Aorta (tissue), 5 donors: ENCODE measurements at regions not wholly inside any gene's neighbourhood (a gene's known extent, or its start where the extent isn't known, plus 50 kb on each side); places are given as distances from the start of the nearest gene placed in this dataset.

Source experiments
- ATAC-seq: fragments of 200-7000 bp; cut with Tn5 transposase; one replicate; pipeline ENCODE4 v1.9.1; 2022; ENCODE audit warnings: moderate library complexity; ENCODE audit not compliant: low FRiP score
- DNase-seq, 2 donors: peaks; one replicate each; pipeline ENCODE4 v3.0.0-alpha.2; 2020
- H3K27ac ChIP-seq, 2 donors: one replicate each; pipeline ENCODE4 v1.5.1; 2013; ENCODE audit warnings: low read length in 2 of 2, mild to moderate bottlenecking in 2 of 2, moderate library complexity in 2 of 2, control low read depth in 1 of 2, inconsistent platforms in 1 of 2, low read depth in 1 of 2
- H3K27me3 ChIP-seq, 2 donors: one replicate each; pipeline ENCODE4 v1.6.1; 2013; ENCODE audit warnings: control low read depth in 1 of 2, low read length in 1 of 2, mild to moderate bottlenecking in 1 of 2, moderate library complexity in 1 of 2; ENCODE audit not compliant: insufficient read depth in 2 of 2, control insufficient read depth in 1 of 2
- H3K36me3 ChIP-seq, 2 donors: one replicate each; pipeline ENCODE4 v1.6.1; 2013; ENCODE audit warnings: control low read depth in 1 of 2, low read length in 1 of 2, mild to moderate bottlenecking in 1 of 2; ENCODE audit not compliant: insufficient read depth in 2 of 2, control insufficient read depth in 1 of 2
- H3K4me1 ChIP-seq, 2 donors: one replicate each; pipeline ENCODE4 v1.6.1; 2013; ENCODE audit warnings: low read length in 2 of 2, control low read depth in 1 of 2, mild to moderate bottlenecking in 1 of 2, moderate library complexity in 1 of 2; ENCODE audit not compliant: insufficient read depth in 2 of 2, control insufficient read depth in 1 of 2
- H3K4me3 ChIP-seq, 2 donors: one replicate each; pipeline ENCODE4 v1.5.1; 2013; ENCODE audit warnings: low read length in 2 of 2, control low read depth in 1 of 2, mild to moderate bottlenecking in 1 of 2
- H3K9me3 ChIP-seq: one replicate; pipeline ENCODE4 v1.6.1; 2013; ENCODE audit warnings: mild to moderate bottlenecking, low read length; ENCODE audit not compliant: control insufficient read depth
- WGBS, 2 donors: extraction: QIAGEN DNeasy Blood & Tissue Kit; methylation state at CpG; one replicate each; pipeline ENCODE4 v1.1.7; 2013; 5-methylcytosine and 5-hydroxymethylcytosine counted together
- intact Hi-C, 2 donors: fragments of 100-400 bp; cut with DNase I; formaldehyde crosslinking; loops; one replicate each; pipeline versions ENCODE4 v1.14.2 to v1.15.0; 2022
- donor health status: healthy with polysubstance abuse.
- donor health status: Bipolar disorder and iron deficiency.
- donor health status: DM: no; HTN: no; CAD: no.
- donor health status: DM: no; HTN: no; CAD: no.
- donor health status: DM: yes; HTN: yes; CAD: no.

- no peaks in the 10 kb centered on the region for H3K27me3 ChIP-seq
- no peak for ATAC-seq
- H3K27ac ChIP-seq = no peak overlapping the region
- H3K4me1 ChIP-seq = no peaks in the 10 kb centered on the region
- DNase-seq = no peak
- H3K4me3 ChIP-seq = no peak overlapping the region
- intact Hi-C loops = no loop called here
- no peaks in the 10 kb centered on the region for H3K9me3 ChIP-seq
- WGBS, 2 donors = 92 to 96% methylated on average over 9 of the region's 9 CpGs
- no peaks in the 10 kb centered on the region for H3K36me3 ChIP-seq
Measured at GRCh38 chr2:128779301-128780095, 460.8 kb upstream of the HS6ST1 start.

GRCh38 chr2:128780434-128781080, 461.9 kb upstream of the HS6ST1 start:
- no peak overlapping the region for H3K27ac ChIP-seq
- no peaks in the 10 kb centered on the region for H3K4me1 ChIP-seq
- WGBS, 2 donors = 91 to 95% methylated on average over 5 of the region's 5 CpGs
- H3K36me3 ChIP-seq = no peaks in the 10 kb centered on the region
- H3K4me3 ChIP-seq = no peak overlapping the region
- no peaks in the 10 kb centered on the region for H3K9me3 ChIP-seq
- DNase-seq (no peak), ATAC-seq (no peak)
- intact Hi-C loops = no loop called here
- H3K27me3 ChIP-seq = no peaks in the 10 kb centered on the region

- DNase-seq = no peak
- intact Hi-C loops = no loop called here
- 87 to 93% methylated on average over 3 of the region's 3 CpGs for WGBS, 2 donors
- H3K36me3 ChIP-seq = no peaks in the 10 kb centered on the region
- H3K4me3 ChIP-seq = no peak overlapping the region
- no peaks in the 10 kb centered on the region for H3K4me1 ChIP-seq
- ATAC-seq = no peak
- no peak overlapping the region for H3K27ac ChIP-seq
- no peaks in the 10 kb centered on the region for H3K9me3 ChIP-seq
- H3K27me3 ChIP-seq = no peaks in the 10 kb centered on the region
Measured at GRCh38 chr2:128781166-128781565, 462.5 kb upstream of the HS6ST1 start.

- no peak overlapping the region for H3K27ac ChIP-seq
- DNase-seq (no peak), ATAC-seq (no peak)
- 88 to 91% methylated on average over 18 of the region's 18 CpGs for WGBS, 2 donors
- H3K4me1 ChIP-seq = no peaks in the 10 kb centered on the region
- no peaks in the 10 kb centered on the region for H3K36me3 ChIP-seq
- H3K9me3 ChIP-seq = no peaks in the 10 kb centered on the region
- no peaks in the 10 kb centered on the region for H3K27me3 ChIP-seq
- no peak overlapping the region for H3K4me3 ChIP-seq
- intact Hi-C loops = no loop called here
Measured at GRCh38 chr2:128781585-128782385, 463.1 kb upstream of the HS6ST1 start.

GRCh38 chr2:128782411-128783192, 463.9 kb upstream of the HS6ST1 start:
- Histone ChIP-seq H3K4me3 (no peak overlapping the region), H3K4me1 (no peaks in the 10 kb centered on the region), H3K9me3 (no peaks in the 10 kb centered on the region), H3K36me3 (no peaks in the 10 kb centered on the region), H3K27ac (no peak overlapping the region), H3K27me3 (no peaks in the 10 kb centered on the region)
- DNase-seq (no peak), ATAC-seq (no peak)
- intact Hi-C loops = no loop called here
- WGBS, 2 donors = 82 to 86% methylated on average over 6 of the region's 6 CpGs

- 94 to 96% methylated on average over 9 of the region's 9 CpGs for WGBS, 2 donors
- no peaks in the 10 kb centered on the region for H3K27me3 ChIP-seq
- no peak for ATAC-seq
- no peaks in the 10 kb centered on the region for H3K36me3 ChIP-seq
- no peak overlapping the region for H3K4me3 ChIP-seq
- intact Hi-C loops = no loop called here
- H3K27ac ChIP-seq = no peak overlapping the region
- no peak for DNase-seq
- no peaks in the 10 kb centered on the region for H3K9me3 ChIP-seq
- H3K4me1 ChIP-seq = no peaks in the 10 kb centered on the region
Measured at GRCh38 chr2:128783193-128783671, 464.6 kb upstream of the HS6ST1 start.

GRCh38 chr2:128783896-128784295, 465.2 kb upstream of the HS6ST1 start:
- Histone ChIP-seq H3K9me3 (no peaks in the 10 kb centered on the region), H3K36me3 (no peaks in the 10 kb centered on the region), H3K27me3 (no peaks in the 10 kb centered on the region), H3K4me3 (no peak overlapping the region), H3K4me1 (no peaks in the 10 kb centered on the region), H3K27ac (no peak overlapping the region)
- WGBS, 2 donors = 70 to 79% methylated on average over 10 of the region's 10 CpGs
- ATAC-seq (no peak), DNase-seq (no peak)
- intact Hi-C loops = no loop called here

GRCh38 chr2:128784626-128785306, 466.1 kb upstream of the HS6ST1 start:
- DNase-seq (no peak), ATAC-seq (no peak)
- no peaks in the 10 kb centered on the region for H3K4me1 ChIP-seq
- 91 to 95% methylated on average over 18 of the region's 18 CpGs for WGBS, 2 donors
- no peaks in the 10 kb centered on the region for H3K27me3 ChIP-seq
- H3K27ac ChIP-seq = no peak overlapping the region
- no peak overlapping the region for H3K4me3 ChIP-seq
- no peaks in the 10 kb centered on the region for H3K36me3 ChIP-seq
- intact Hi-C loops = no loop called here
- H3K9me3 ChIP-seq = no peaks in the 10 kb centered on the region
